Breast epithelium (tissue), 4 donors: ENCODE measurements at regions not wholly inside any gene's neighbourhood (a gene's known extent, or its start where the extent isn't known, plus 50 kb on each side); places are given as distances from the start of the nearest gene placed in this dataset.

ENCODE experiments used
- DNase-seq, 2 donors: peaks; one replicate each; pipeline ENCODE4 v3.0.0-alpha.2; 2019; ENCODE audit warnings: low spot score in 2 of 2
- H3K27ac ChIP-seq, 2 donors: fragments of 200-600 bp; sonication (generic) in 1 of 2; one replicate each; pipeline ENCODE4 v1.5.1; 2016 to 2019; ENCODE audit warnings: mild to moderate bottlenecking in 1 of 2
- H3K27me3 ChIP-seq, 2 donors: fragments of 200-600 bp; sonication (generic) in 1 of 2; one replicate each; pipeline versions ENCODE4 v1.5.1 to v1.6.0; 2017 to 2019; ENCODE audit warnings: control low read depth in 1 of 2, mild to moderate bottlenecking in 1 of 2
- H3K36me3 ChIP-seq: fragments of 200-600 bp; one replicate; pipeline ENCODE4 v1.5.1; 2019
- H3K4me1 ChIP-seq, 2 donors: fragments of 200-600 bp; sonication (generic); one replicate each; pipeline ENCODE4 v1.5.1; 2016 to 2019; ENCODE audit warnings: control low read depth in 1 of 2
- H3K4me3 ChIP-seq, 3 donors: fragments of 200-600 bp; sonication (generic); 1 replicate in 2 of 3; 2 replicates in 1 of 3; pipeline ENCODE4 v1.5.1; 2016 to 2019; ENCODE audit warnings: mild to moderate bottlenecking in 3 of 3, moderate library complexity in 2 of 3
- H3K9me3 ChIP-seq, 2 donors: fragments of 200-600 bp; sonication (generic) in 1 of 2; one replicate each; pipeline ENCODE4 v1.5.1; 2016 to 2019; ENCODE audit warnings: control low read depth in 1 of 2
- CTCF ChIP-seq, 3 donors: fragments of 450-650 bp; IDR thresholded peaks; one replicate each; pipeline ENCODE4 v1.5.1; 2016 to 2017; ENCODE audit warnings: antibody characterized with exemption in 3 of 3, mild to moderate bottlenecking in 3 of 3, moderate library complexity in 3 of 3
- POLR2A ChIP-seq: fragments of 450-650 bp; IDR thresholded peaks from one replicate; pipeline ENCODE4 v1.6.1; 2016; ENCODE audit warnings: antibody characterized with exemption, mild to moderate bottlenecking, moderate library complexity
- POLR2AphosphoS5 ChIP-seq, 3 donors: sonication (generic); formaldehyde crosslinking; IDR thresholded peaks; one replicate each; pipeline ENCODE4 v1.6.1; 2017; ENCODE audit warnings: antibody characterized with exemption in 3 of 3
- intact Hi-C: fragments of 100-400 bp; cut with DNase I; formaldehyde crosslinking; loops from one replicate; pipeline ENCODE4 v1.15.1; 2023; ENCODE audit warnings: low total_unique reads

- H3K4me3 ChIP-seq, result no peak overlapping the region
- H3K36me3 ChIP-seq, result no peaks in the 10 kb centered on the region
- H3K9me3 ChIP-seq, result no peaks in the 10 kb centered on the region
- no peak for DNase-seq
- TF ChIP-seq POLR2A, result no peak
- TF ChIP-seq CTCF (IDR thresholded peaks at IDR 0.05), result no peak
- no peak for TF ChIP-seq POLR2AphosphoS5 (IDR thresholded peaks at IDR 0.05)
- no peaks in the 10 kb centered on the region for H3K4me1 ChIP-seq
- intact Hi-C loops, result no loop called here
- H3K27ac ChIP-seq, result no peak overlapping the region
- no peaks in the 10 kb centered on the region for H3K27me3 ChIP-seq
Observed at GRCh38 chr13:65921933-65922332, 1308.2 kb downstream of the PCDH9 start.

GRCh38 chr13:65917731-65918130 is 1312.4 kb downstream of the PCDH9 start:
- no peaks in the 10 kb centered on the region for H3K36me3 ChIP-seq
- no peaks in the 10 kb centered on the region for H3K9me3 ChIP-seq
- no peaks in the 10 kb centered on the region for H3K27me3 ChIP-seq
- TF ChIP-seq POLR2AphosphoS5 (IDR thresholded peaks at IDR 0.05) (no peak), CTCF (IDR thresholded peaks at IDR 0.05) (no peak), POLR2A (no peak)
- intact Hi-C loops, result no loop called here
- no peak for DNase-seq
- no peak overlapping the region for H3K27ac ChIP-seq
- no peaks in the 10 kb centered on the region for H3K4me1 ChIP-seq
- H3K4me3 ChIP-seq, result no peak overlapping the region

DNA sequence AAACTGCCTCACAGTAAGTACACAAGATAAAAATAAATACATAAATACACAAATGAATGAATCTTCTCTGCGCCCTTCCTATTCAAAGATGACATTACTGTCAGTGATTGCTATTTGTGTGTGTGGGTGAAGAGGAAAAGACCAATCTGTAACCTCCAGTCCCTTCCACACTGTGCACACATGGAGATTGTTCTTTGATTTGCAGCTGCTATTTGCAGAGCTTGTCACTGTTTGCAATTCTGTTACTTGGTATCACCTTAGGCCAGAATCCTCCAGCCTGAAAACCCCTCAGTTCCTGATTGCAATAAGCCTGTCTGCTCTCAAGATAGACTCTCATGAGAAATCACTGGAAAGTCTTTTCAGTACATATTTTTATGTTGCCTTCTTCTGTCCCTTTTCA is 1314.9 kb downstream of the PCDH9 start:
- Histone ChIP-seq H3K9me3 (no peaks in the 10 kb centered on the region), H3K27me3 (no peaks in the 10 kb centered on the region), H3K4me1 (no peaks in the 10 kb centered on the region), H3K36me3 (no peaks in the 10 kb centered on the region), H3K27ac (no peak overlapping the region), H3K4me3 (no peak overlapping the region)
- intact Hi-C loops, result no loop called here
- no peak for TF ChIP-seq CTCF (IDR thresholded peaks at IDR 0.05)
- TF ChIP-seq POLR2A, result no peak
- TF ChIP-seq POLR2AphosphoS5 (IDR thresholded peaks at IDR 0.05), result no peak
- DNase-seq, result no peak

DNA sequence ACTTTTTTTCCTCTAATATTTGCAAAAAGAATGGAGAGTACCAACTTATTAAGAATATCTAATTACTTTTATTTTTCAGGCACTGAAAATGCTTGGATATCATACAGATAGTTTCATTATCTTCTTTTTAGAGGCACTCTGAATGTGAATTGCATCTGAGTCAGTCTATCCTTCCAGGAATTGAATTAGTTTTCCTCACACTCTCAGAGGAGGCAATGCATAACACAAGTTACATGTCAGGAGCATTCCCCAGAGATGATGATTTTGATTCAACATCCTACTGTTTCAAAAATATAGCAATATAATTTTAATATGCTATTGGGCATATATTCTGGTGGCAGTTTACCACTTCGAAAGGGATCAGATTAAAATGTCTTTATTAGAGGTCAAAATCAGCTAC is 1315.4 kb downstream of the PCDH9 start:
- H3K27me3 ChIP-seq, result no peaks in the 10 kb centered on the region
- TF ChIP-seq CTCF (IDR thresholded peaks at IDR 0.05) (no peak), POLR2A (no peak), POLR2AphosphoS5 (IDR thresholded peaks at IDR 0.05) (no peak)
- H3K4me3 ChIP-seq, result no peak overlapping the region
- intact Hi-C loops, result no loop called here
- H3K4me1 ChIP-seq, result no peaks in the 10 kb centered on the region
- H3K9me3 ChIP-seq, result no peaks in the 10 kb centered on the region
- H3K27ac ChIP-seq, result no peak overlapping the region
- DNase-seq, result no peak
- no peaks in the 10 kb centered on the region for H3K36me3 ChIP-seq

DNA sequence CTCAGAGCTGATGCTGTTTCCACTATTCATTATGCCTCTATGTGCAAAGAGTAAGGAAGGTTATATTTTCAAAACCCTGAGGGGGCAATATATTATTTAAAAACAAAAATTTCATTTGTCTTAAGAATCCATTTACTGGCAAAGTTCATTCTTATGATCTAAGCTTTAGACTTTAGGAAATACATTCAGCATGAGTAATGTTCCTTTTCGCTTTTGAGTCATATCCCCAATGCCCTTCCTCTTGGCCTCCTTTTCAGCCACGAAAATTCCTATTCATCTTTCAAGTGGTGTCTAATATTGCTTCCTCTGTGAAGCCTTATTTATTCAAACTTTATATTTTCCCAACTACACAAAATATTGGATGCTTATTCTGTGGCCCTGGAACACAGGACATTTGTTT is 1317.0 kb downstream of the PCDH9 start:
- no peak overlapping the region for H3K27ac ChIP-seq
- H3K36me3 ChIP-seq, result no peaks in the 10 kb centered on the region
- peaks cover 0 to 6% of the 10 kb centered on the region in 2 donors for H3K9me3 ChIP-seq

More for the DNA sequence above, 1317.0 kb downstream of the PCDH9 start:
- Histone ChIP-seq H3K27me3 (no peaks in the 10 kb centered on the region), H3K4me1 (no peaks in the 10 kb centered on the region), H3K4me3 (no peak overlapping the region)
- DNase-seq, result no peak
- TF ChIP-seq POLR2A (no peak), CTCF (IDR thresholded peaks at IDR 0.05) (no peak), POLR2AphosphoS5 (IDR thresholded peaks at IDR 0.05) (no peak)
- intact Hi-C loops, result no loop called here
